Left renal cortex interstitium (tissue), 4 donors: ENCODE measurements at regions not wholly inside any gene's neighbourhood (a gene's known extent, or its start where the extent isn't known, plus 50 kb on each side); places are given as distances from the start of the nearest gene placed in this dataset.
"Not testable (repeated sequence)": the region's sequence is repeated elsewhere in the genome, so short reads cannot be mapped to it uniquely, and the experiment has no call there.

ENCODE experiments used
- DNase-seq, 4 donors: peaks; one replicate each; pipeline ENCODE4 v3.0.0-alpha.2; 2013; ENCODE audit warnings: low read depth in 4 of 4, low spot score in 2 of 4, missing footprints in 1 of 4

GRCh38 chr15:26134152-26134551 lies 271.0 kb upstream of the ATP10A start:
- DNase-seq, result no peak

- no peak for DNase-seq
Measured at GRCh38 chr15:26132811-26133210, 269.7 kb upstream of the ATP10A start.

GRCh38 chr15:26129852-26130251 lies 266.7 kb upstream of the ATP10A start:
- no peak for DNase-seq

- no peak for DNase-seq
Measured at GRCh38 chr15:26128611-26129140, 265.5 kb upstream of the ATP10A start.

- DNase-seq, result no peak
Measured at GRCh38 chr15:26126819-26127387, 263.8 kb upstream of the ATP10A start.

- DNase-seq, result no peak
Measured at GRCh38 chr15:26126070-26126469, 262.9 kb upstream of the ATP10A start.

GRCh38 chr15:26125664-26126063 lies 262.5 kb upstream of the ATP10A start:
- DNase-seq, result no peak

- no peak for DNase-seq
Measured at GRCh38 chr15:26119322-26119721, 256.2 kb upstream of the ATP10A start.

- no peak for DNase-seq
Measured at GRCh38 chr15:26115229-26115943, 252.3 kb upstream of the ATP10A start.

GRCh38 chr15:26114128-26114527 lies 251.0 kb upstream of the ATP10A start:
- not testable (repeated sequence) for DNase-seq

- DNase-seq, result no peak
Measured at GRCh38 chr15:26113296-26113695, 250.2 kb upstream of the ATP10A start.

- no peak for DNase-seq
Measured at GRCh38 chr15:26109203-26109602, 246.1 kb upstream of the ATP10A start.

- DNase-seq, result no peak
Measured at GRCh38 chr15:26106556-26106955, 243.4 kb upstream of the ATP10A start.

GRCh38 chr15:26103002-26103404 lies 239.9 kb upstream of the ATP10A start:
- no peak for DNase-seq

GRCh38 chr15:26102365-26102764 lies 239.2 kb upstream of the ATP10A start:
- no peak for DNase-seq

GRCh38 chr15:26101443-26101842 lies 238.3 kb upstream of the ATP10A start:
- DNase-seq, result no peak

- no peak for DNase-seq
Measured at GRCh38 chr15:26098801-26099200, 235.7 kb upstream of the ATP10A start.

GRCh38 chr15:26097216-26097615 lies 234.1 kb upstream of the ATP10A start:
- DNase-seq, result no peak

GRCh38 chr15:26096581-26096980 lies 233.5 kb upstream of the ATP10A start:
- DNase-seq, result no peak

GRCh38 chr15:26095710-26096330 lies 232.7 kb upstream of the ATP10A start:
- no peak for DNase-seq

- no peak for DNase-seq
Measured at GRCh38 chr15:26091184-26091583, 228.1 kb upstream of the ATP10A start.

- no peak for DNase-seq
Measured at GRCh38 chr15:26087881-26088280, 224.8 kb upstream of the ATP10A start.
